Transverse colon (tissue), 4 donors: ENCODE measurements at regions not wholly inside any gene's neighbourhood (a gene's known extent, or its start where the extent isn't known, plus 50 kb on each side); places are given as distances from the start of the nearest gene placed in this dataset.

Experiments used
- DNase-seq: peaks from one replicate; pipeline ENCODE4 v3.0.0-alpha.2; 2019
- H3K27ac ChIP-seq, 4 donors: fragments of 200-600 bp; sonication (generic); 2 replicates each; pipeline ENCODE4 v1.5.1; 2016 to 2018; ENCODE audit warnings: inconsistent platforms in 4 of 4
- H3K27me3 ChIP-seq: fragments of 200-600 bp; sonication (generic); 2 replicates; pipeline ENCODE4 v1.5.1; 2017; ENCODE audit warnings: inconsistent platforms
- H3K36me3 ChIP-seq, 4 donors: fragments of 200-600 bp; sonication (generic); 2 replicates each; pipeline ENCODE4 v1.5.1; 2017 to 2019; ENCODE audit warnings: inconsistent platforms in 4 of 4
- H3K4me1 ChIP-seq, 4 donors: fragments of 200-600 bp; sonication (generic); 2 replicates each; pipeline ENCODE4 v1.5.1; 2017 to 2020; ENCODE audit warnings: inconsistent platforms in 4 of 4
- H3K4me3 ChIP-seq, 4 donors: fragments of 200-600 bp; sonication (generic); 1 replicate in 1 of 4; 2 replicates in 3 of 4; pipeline versions ENCODE4 v1.5.1 to v1.6.1; 2017 to 2019; ENCODE audit warnings: inconsistent platforms in 4 of 4
- H3K9me3 ChIP-seq, 2 donors: fragments of 200-600 bp; sonication (generic); 2 replicates each; pipeline ENCODE4 v1.5.1; 2017 to 2019; ENCODE audit warnings: inconsistent platforms in 2 of 2
- EP300 ChIP-seq: sonication (generic); formaldehyde crosslinking; IDR thresholded peaks from one replicate; pipeline ENCODE4 v1.6.1; 2017; ENCODE audit warnings: antibody characterized with exemption, low read depth
- POLR2A ChIP-seq: fragments of 450-650 bp; IDR thresholded peaks from one replicate; pipeline ENCODE4 v1.6.1; 2016; ENCODE audit warnings: antibody characterized with exemption, mild to moderate bottlenecking, moderate library complexity
- POLR2AphosphoS5 ChIP-seq, 3 donors: sonication (generic); formaldehyde crosslinking; IDR thresholded peaks; one replicate each; pipeline ENCODE4 v1.6.1; 2016; ENCODE audit warnings: antibody characterized with exemption in 3 of 3
- WGBS, 2 donors: methylation state at CpG; one replicate each; pipeline ENCODE4 v1.1.5; 2018; ENCODE audit warnings: low coverage in 1 of 2; 5-methylcytosine and 5-hydroxymethylcytosine counted together
- in situ Hi-C, 4 donors: fragments of 200-750 bp; cut with MboI; loops; one replicate each; pipeline versions ENCODE4 v1.15.0 to v1.15.1; 2017; ENCODE audit warnings: low sequenced_read_pairs in 3 of 4, low pct_ligation_motif_present in 1 of 4, low pct_unique_long_range_greater_than_20kb in 1 of 4
- intact Hi-C: fragments of 100-400 bp; cut with DNase I; formaldehyde crosslinking; loops from one replicate; pipeline ENCODE4 v1.15.1; 2023; ENCODE audit warnings: low total_unique reads
- TF ChIP-seq, protein P1 (sequence below), 5 experiments: fragments of 200-600 bp in 3 of 5; fragments of 450-650 bp in 2 of 5; sonication (generic) in 3 of 5; IDR thresholded peaks; 1 replicate in 2 of 5; 2 replicates in 3 of 5; pipeline ENCODE4 v1.5.1; 2016 to 2017; ENCODE audit warnings: antibody characterized with exemption in 5 of 5, inconsistent platforms in 3 of 5, mild to moderate bottlenecking in 2 of 5, moderate library complexity in 1 of 5

DNA sequence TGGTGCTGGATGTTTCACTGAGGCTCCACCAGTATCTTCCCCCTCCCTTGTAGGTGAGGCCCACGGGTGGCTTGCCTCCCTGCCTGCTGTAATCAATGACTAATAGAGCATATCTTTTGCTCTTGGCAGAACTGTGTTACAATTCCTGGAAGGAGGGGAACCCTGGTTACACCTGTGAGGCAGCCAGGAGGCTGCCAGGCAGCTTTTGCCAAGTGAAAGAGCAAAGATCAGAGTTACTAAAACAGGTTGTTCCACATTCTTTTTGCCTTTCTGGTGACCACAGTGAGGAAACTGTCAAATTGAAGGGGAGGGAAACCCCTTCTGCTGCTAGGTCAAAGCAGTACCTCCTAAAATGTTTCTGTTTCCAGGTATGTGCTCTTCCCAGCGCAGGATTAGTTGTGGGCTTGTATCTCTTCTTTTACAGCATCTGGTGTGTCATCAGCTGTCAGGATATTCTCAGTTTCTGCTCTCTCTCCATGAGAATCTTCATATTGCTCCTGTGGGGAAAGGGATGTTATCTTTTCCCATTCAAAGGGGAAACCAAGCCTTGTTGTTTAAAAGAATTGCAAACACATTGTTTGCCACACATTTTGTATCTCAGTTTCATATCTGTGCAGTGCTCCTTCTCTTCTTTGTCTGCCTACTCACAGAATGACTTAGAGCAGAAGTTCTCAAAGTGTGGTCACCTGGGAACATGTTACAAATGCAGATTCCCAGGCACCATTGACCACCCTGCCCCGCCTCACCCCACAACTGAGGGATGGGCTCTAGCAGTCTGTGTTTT, 137.4 kb upstream of the UMPS start:
- in situ Hi-C loops (loop anchor here in 1 of 4 donors (25.0 kb wide), 1 partner anchor 319 kb away; no protein-coding TSS in a partner anchor), intact Hi-C loops (no loop called here)
- H3K36me3 ChIP-seq: no peaks in the 10 kb centered on the region
- peak overlapping the region in 2 of 4 donors; percentile 28 to 51 for H3K27ac ChIP-seq
- WGBS, 2 donors: 46 to 50% methylated on average over 1 to 3 of the region's 3 CpGs
- no peak for TF ChIP-seq EP300
- TF ChIP-seq POLR2AphosphoS5 (IDR thresholded peaks at IDR 0.05): peak in 2 of 3 donors; percentile 29 to 67
- H3K4me3 ChIP-seq: no peak overlapping the region
- no peaks in the 10 kb centered on the region for H3K9me3 ChIP-seq
- no peaks in the 10 kb centered on the region for H3K27me3 ChIP-seq
- DNase-seq: peak; percentile 59
- peaks cover 0 to 17% (median 8%) of the 10 kb centered on the region in 4 donors for H3K4me1 ChIP-seq

DNA sequence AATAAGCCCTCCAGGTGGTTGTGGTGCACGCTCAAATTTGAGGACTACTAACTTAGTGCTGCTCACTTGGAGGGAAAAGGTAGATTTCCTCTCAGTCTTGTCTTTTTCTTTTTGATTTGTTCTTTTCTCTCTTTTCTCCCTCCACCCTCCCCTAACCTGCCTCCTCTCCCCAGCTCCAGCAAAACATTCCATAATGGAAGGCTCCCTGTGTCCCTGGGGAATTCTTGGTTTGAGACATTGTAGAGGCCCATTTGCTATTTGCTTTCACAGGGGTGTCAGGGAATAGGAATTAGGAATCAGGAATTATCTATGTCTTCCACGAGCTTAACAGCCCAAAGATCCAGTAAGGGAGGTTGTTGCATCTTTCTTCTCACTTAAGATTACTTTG, 136.8 kb upstream of the UMPS start:
- intact Hi-C loops: no loop called here
- no peaks in the 10 kb centered on the region for H3K27me3 ChIP-seq
- H3K4me1 ChIP-seq: peaks cover 0 to 17% (median 8%) of the 10 kb centered on the region in 4 donors
- H3K36me3 ChIP-seq: no peaks in the 10 kb centered on the region
- in situ Hi-C loops: loop anchor here in 1 of 4 donors (25.0 kb wide), 1 partner anchor 319 kb away; no protein-coding TSS in a partner anchor
- TF ChIP-seq, protein P1, sequence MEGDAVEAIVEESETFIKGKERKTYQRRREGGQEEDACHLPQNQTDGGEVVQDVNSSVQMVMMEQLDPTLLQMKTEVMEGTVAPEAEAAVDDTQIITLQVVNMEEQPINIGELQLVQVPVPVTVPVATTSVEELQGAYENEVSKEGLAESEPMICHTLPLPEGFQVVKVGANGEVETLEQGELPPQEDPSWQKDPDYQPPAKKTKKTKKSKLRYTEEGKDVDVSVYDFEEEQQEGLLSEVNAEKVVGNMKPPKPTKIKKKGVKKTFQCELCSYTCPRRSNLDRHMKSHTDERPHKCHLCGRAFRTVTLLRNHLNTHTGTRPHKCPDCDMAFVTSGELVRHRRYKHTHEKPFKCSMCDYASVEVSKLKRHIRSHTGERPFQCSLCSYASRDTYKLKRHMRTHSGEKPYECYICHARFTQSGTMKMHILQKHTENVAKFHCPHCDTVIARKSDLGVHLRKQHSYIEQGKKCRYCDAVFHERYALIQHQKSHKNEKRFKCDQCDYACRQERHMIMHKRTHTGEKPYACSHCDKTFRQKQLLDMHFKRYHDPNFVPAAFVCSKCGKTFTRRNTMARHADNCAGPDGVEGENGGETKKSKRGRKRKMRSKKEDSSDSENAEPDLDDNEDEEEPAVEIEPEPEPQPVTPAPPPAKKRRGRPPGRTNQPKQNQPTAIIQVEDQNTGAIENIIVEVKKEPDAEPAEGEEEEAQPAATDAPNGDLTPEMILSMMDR (IDR thresholded peaks at IDR 0.05): no peak
- TF ChIP-seq POLR2AphosphoS5 (IDR thresholded peaks at IDR 0.05) (no peak), POLR2A (no peak), EP300 (no peak)
- WGBS, 2 donors: 27 to 44% methylated on average over 1 to 2 of the region's 2 CpGs
- H3K4me3 ChIP-seq: no peak overlapping the region
- no peaks in the 10 kb centered on the region for H3K9me3 ChIP-seq
- peak overlapping the region in 2 of 4 donors; percentile 28 to 51 for H3K27ac ChIP-seq
- DNase-seq: no peak

DNA sequence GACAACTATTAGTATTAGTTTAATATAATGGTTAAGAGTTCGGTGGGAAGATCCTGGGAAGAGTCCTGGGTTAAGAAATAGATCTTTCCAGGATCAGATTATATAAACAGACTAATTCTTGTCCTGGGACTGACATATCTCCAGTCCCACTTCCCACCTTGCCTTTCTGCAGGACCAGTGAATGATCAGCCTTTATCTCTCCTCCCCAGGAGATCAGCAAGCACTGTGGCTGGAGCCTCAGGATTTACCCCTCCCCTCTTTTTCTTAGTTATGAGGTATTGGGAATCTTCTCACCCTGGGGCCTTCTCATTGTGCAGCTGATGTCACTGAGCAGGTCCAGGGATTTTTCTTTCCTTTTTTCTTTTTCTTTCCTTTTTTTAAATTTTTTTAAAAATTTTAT, 135.7 kb upstream of the UMPS start:
- peaks cover 0 to 17% (median 11%) of the 10 kb centered on the region in 4 donors for H3K4me1 ChIP-seq
- H3K27ac ChIP-seq: no peak overlapping the region
- no peaks in the 10 kb centered on the region for H3K27me3 ChIP-seq
- 86 to 89% methylated on average over 1 of the region's 1 CpG for WGBS, 2 donors
- no peak for DNase-seq
- no peaks in the 10 kb centered on the region for H3K9me3 ChIP-seq
- intact Hi-C loops: no loop called here
- in situ Hi-C loops: loop anchor here in 1 of 4 donors (25.0 kb wide), 1 partner anchor 318 kb away; no protein-coding TSS in a partner anchor
- no peaks in the 10 kb centered on the region for H3K36me3 ChIP-seq
- H3K4me3 ChIP-seq: no peak overlapping the region
- TF ChIP-seq POLR2AphosphoS5 (IDR thresholded peaks at IDR 0.05): no peak

DNA sequence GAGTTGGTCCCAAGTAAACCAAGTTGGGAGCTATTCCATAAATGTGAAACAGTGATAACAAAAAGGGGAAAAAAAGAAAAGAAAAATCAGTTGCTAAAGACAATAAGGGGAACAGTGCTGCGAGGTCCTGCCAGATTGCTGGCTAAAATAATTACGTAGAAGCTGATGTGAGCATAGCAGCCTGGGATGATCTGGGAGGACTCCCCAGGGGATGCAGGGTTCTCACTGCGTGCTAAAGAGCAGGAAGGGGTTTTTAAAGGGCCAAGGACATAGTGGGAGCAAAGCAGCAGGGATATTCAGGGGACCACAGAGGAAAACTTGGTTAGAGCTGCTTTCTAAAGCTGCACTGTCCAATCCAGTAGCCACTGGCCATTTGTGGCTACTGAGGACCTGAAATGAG, 133.0 kb upstream of the UMPS start:
- Histone ChIP-seq H3K27ac (no peak overlapping the region), H3K9me3 (no peaks in the 10 kb centered on the region), H3K27me3 (no peaks in the 10 kb centered on the region), H3K4me3 (no peak overlapping the region), H3K36me3 (no peaks in the 10 kb centered on the region), H3K4me1 (peaks cover 0 to 26% (median 15%) of the 10 kb centered on the region in 4 donors)
- intact Hi-C loops (no loop called here), in situ Hi-C loops (loop anchor here in 1 of 4 donors (25.0 kb wide), 1 partner anchor 315 kb away; no protein-coding TSS in a partner anchor)
- DNase-seq: no peak
- no peak for TF ChIP-seq EP300
- TF ChIP-seq, protein P1 (IDR thresholded peaks at IDR 0.05): no peak
- no peak for TF ChIP-seq POLR2A
- TF ChIP-seq POLR2AphosphoS5 (IDR thresholded peaks at IDR 0.05): no peak
- 82% methylated on average over 3 of the region's 3 CpGs; no CpG with 5 or more reads in 1 of the 2 donors for WGBS, 2 donors

DNA sequence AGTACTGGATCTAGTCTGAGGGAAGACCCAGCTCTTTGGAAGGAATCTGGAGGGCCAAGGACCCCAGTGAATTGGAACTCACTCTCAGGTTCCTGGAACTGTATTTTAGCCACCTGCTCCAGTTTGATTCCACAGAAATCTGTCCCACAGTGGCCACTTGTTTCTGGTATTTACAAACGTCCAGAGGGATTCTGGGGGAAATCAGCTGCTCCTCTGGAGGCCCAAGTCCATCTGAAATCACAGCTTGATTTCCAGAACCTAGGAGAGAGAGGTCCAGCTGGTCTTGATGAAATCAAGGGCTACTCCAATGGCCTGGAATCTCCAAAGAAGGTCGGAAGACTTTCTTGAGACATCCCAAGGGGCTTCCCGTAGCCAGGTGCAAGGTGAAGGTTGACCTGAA, 132.3 kb upstream of the UMPS start:
- Histone ChIP-seq H3K4me1 (peaks cover 0 to 19% (median 14%) of the 10 kb centered on the region in 4 donors), H3K4me3 (no peak overlapping the region), H3K27me3 (no peaks in the 10 kb centered on the region), H3K27ac (no peak overlapping the region), H3K36me3 (no peaks in the 10 kb centered on the region), H3K9me3 (no peaks in the 10 kb centered on the region)
- in situ Hi-C loops: loop anchor here in 1 of 4 donors (25.0 kb wide), 1 partner anchor 314 kb away; no protein-coding TSS in a partner anchor
- DNase-seq: no peak
- intact Hi-C loops: no loop called here
- 89% methylated on average over 3 of the region's 3 CpGs; no CpG with 5 or more reads in 1 of the 2 donors for WGBS, 2 donors
- TF ChIP-seq EP300: no peak
- no peak for TF ChIP-seq POLR2A
- TF ChIP-seq, protein P1 (IDR thresholded peaks at IDR 0.05): no peak
- TF ChIP-seq POLR2AphosphoS5 (IDR thresholded peaks at IDR 0.05): no peak
